ENCODE measurements at regions not wholly inside any gene's neighbourhood (a gene's known extent, or its start where the extent isn't known, plus 50 kb on each side); places are given as distances from the start of the nearest gene placed in this dataset.

GRCh38 chr5:4676934-4677333 lies 463.2 kb upstream of the ADAMTS16 start:
- Histone ChIP-seq H3K9me3 (ENCODE audit: control insufficient read depth, insufficient read depth, low read depth, low read length) (no peaks in the 10 kb centered on the region), H3K36me3 (ENCODE audit: control insufficient read depth in 2 of 2, insufficient read depth in 1 of 2, low read length in 2 of 2) (no peaks in the 10 kb centered on the region), H3K4me1 (ENCODE audit: control insufficient read depth, insufficient read depth, low read length) (no peaks in the 10 kb centered on the region), H3K27ac (ENCODE audit: extremely low read depth, low read depth, low read length) (no peak overlapping the region), H3K4me3 (ENCODE audit: low read depth, low read length) (no peak overlapping the region)
- TF ChIP-seq SCRT1 (tag by site-specific recombination; IDR thresholded peaks at IDR 0.05; ENCODE audit: borderline replicate concordance) (no peak), ZNF138 (tag by site-specific recombination; IDR thresholded peaks at IDR 0.05; ENCODE audit: borderline replicate concordance) (no peak), IKZF3 (tag by site-specific recombination; IDR thresholded peaks at IDR 0.05) (no peak), ZNF248 (tag by site-specific recombination; IDR thresholded peaks at IDR 0.05) (no peak)
- POLR2A ChIA-PET: no interaction called here
- CTCF ChIA-PET: no interaction called here

- Histone ChIP-seq H3K27ac (ENCODE audit: extremely low read depth, low read depth, low read length) (no peak overlapping the region), H3K36me3 (ENCODE audit: control insufficient read depth in 2 of 2, insufficient read depth in 1 of 2, low read length in 2 of 2) (no peaks in the 10 kb centered on the region), H3K4me1 (ENCODE audit: control insufficient read depth, insufficient read depth, low read length) (no peaks in the 10 kb centered on the region), H3K9me3 (ENCODE audit: control insufficient read depth, insufficient read depth, low read depth, low read length) (no peaks in the 10 kb centered on the region), H3K4me3 (ENCODE audit: low read depth, low read length) (no peak overlapping the region)
- CTCF ChIA-PET: no interaction called here
- POLR2A ChIA-PET: no interaction called here
- TF ChIP-seq ZNF423 (tag by site-specific recombination; IDR thresholded peaks at IDR 0.05) (no peak), ZNF529 (tag by site-specific recombination; IDR thresholded peaks at IDR 0.05; ENCODE audit: insufficient replicate concordance) (no peak), ZNF560 (tag by site-specific recombination; IDR thresholded peaks at IDR 0.05; ENCODE audit: borderline replicate concordance) (no peak), ZNF580 (tag by site-specific recombination; IDR thresholded peaks at IDR 0.05) (no peak), HOXD13 (CRISPR knock-in tag; IDR thresholded peaks at IDR 0.05; ENCODE audit: borderline replicate concordance) (no peak)
These were observed 455.2 kb upstream of the ADAMTS16 start for GRCh38 chr5:4684946-4685345.

GRCh38 chr5:4698596-4698995 lies 441.5 kb upstream of the ADAMTS16 start:
- ChIA-PET POLR2A (no interaction called here), CTCF (interaction anchor here (0.5 to 2.2 kb wide), 4 partner anchors 11 to 543 kb away, joined by 3 to 10 read pairs (median 3); no protein-coding TSS in a partner anchor)
- no peaks in the 10 kb centered on the region for H3K4me1 ChIP-seq (ENCODE audit: control insufficient read depth, insufficient read depth, low read length)
- no peak overlapping the region for H3K27ac ChIP-seq (ENCODE audit: extremely low read depth, low read depth, low read length)
- H3K36me3 ChIP-seq (ENCODE audit: control insufficient read depth in 2 of 2, insufficient read depth in 1 of 2, low read length in 2 of 2): no peaks in the 10 kb centered on the region
- peak; percentile 97 for TF ChIP-seq ZNF146 (tag by site-specific recombination; IDR thresholded peaks at IDR 0.05)
- TF ChIP-seq AEBP2 (tag by site-specific recombination; IDR thresholded peaks at IDR 0.05; ENCODE audit: borderline replicate concordance): no peak
- TF ChIP-seq FEZF1 (tag by site-specific recombination; IDR thresholded peaks at IDR 0.05): no peak
- TF ChIP-seq ZFP69B (tag by site-specific recombination; IDR thresholded peaks at IDR 0.05): no peak
- peak; percentile 14 for TF ChIP-seq SETDB1 (IDR thresholded peaks at IDR 0.05; ENCODE audit: insufficient read length, low read length)
- TF ChIP-seq ZNF148 (tag by site-specific recombination; IDR thresholded peaks at IDR 0.05; ENCODE audit: borderline replicate concordance): no peak
- H3K4me3 ChIP-seq (ENCODE audit: low read depth, low read length): no peak overlapping the region
- H3K9me3 ChIP-seq (ENCODE audit: control insufficient read depth, insufficient read depth, low read depth, low read length): no peaks in the 10 kb centered on the region; the same call in 1 of the 2 replicates
